Endothelial cell of umbilical vein (primary cell): ENCODE measurements at regions not wholly inside any gene's neighbourhood (a gene's known extent, or its start where the extent isn't known, plus 50 kb on each side); places are given as distances from the start of the nearest gene placed in this dataset.

Source experiments
- BruUV-seq: library from RNA; stranded (reverse); fragments of 400-500 nt; replicated peaks from 2 replicates; lab custom pipeline; 2021; lab: Mats Ljungman, UMichigan
- CTCF ChIA-PET: fragments of 300-600, 350-600 bp; sonication (Branson Sonifier 250); formaldehyde crosslinking; loops from one replicate; lab custom pipeline; 2021; ENCODE audit warnings: antibody characterized with exemption, inconsistent platforms; lab: Charles Lee
- POLR2A ChIA-PET: fragments of 300-600, 350-600 bp; sonication (Branson Sonifier 250); formaldehyde crosslinking; loops from one replicate; lab custom pipeline; 2021; ENCODE audit warnings: antibody characterized with exemption, inconsistent platforms; lab: Charles Lee
- DNase-seq: peaks from one replicate; pipeline ENCODE4 v3.0.0-alpha.2; 2011; ENCODE audit warnings: low read depth, low spot score
- FAIRE-seq: peaks from 2 replicates; lab custom pipeline; 2011; peaks lifted over from hg19 to GRCh38; lab: Jason Lieb, UNC
- H2AFZ ChIP-seq: 2 replicates; pipeline ENCODE4 v1.6.0; 2012; ENCODE audit warnings: low read depth, low read length, control low read depth, inconsistent platforms
- H3K27ac ChIP-seq: 2 replicates; pipeline ENCODE4 v1.5.1; 2011; ENCODE audit warnings: low read depth, mild to moderate bottlenecking, control low read depth, low read length, moderate library complexity; ENCODE audit not compliant: insufficient read depth
- H3K27me3 ChIP-seq, 2 experiments: 2 replicates each; pipeline versions ENCODE4 v1.6.0 to v1.6.1; 2011; ENCODE audit warnings: low read length in 2 of 2, mixed read lengths in 1 of 2; ENCODE audit not compliant: control insufficient read depth in 2 of 2, insufficient read depth in 2 of 2
- H3K36me3 ChIP-seq, 2 experiments: 2 replicates in 1 of 2; 3 replicates in 1 of 2; pipeline ENCODE4 v1.5.1; 2011; ENCODE audit warnings: low read length in 2 of 2, mild to moderate bottlenecking in 1 of 2, moderate library complexity in 1 of 2; ENCODE audit not compliant: control insufficient read depth in 2 of 2, insufficient read depth in 2 of 2; ENCODE audit errors: extremely low read depth in 1 of 2
- H3K4me1 ChIP-seq: 3 replicates; pipeline ENCODE4 v1.5.1; 2011; ENCODE audit warnings: mild to moderate bottlenecking, low read length; ENCODE audit not compliant: control insufficient read depth, insufficient read depth; ENCODE audit errors: extremely low read depth
- H3K4me2 ChIP-seq: 2 replicates; pipeline ENCODE4 v1.6.1; 2011; ENCODE audit warnings: low read length, control low read depth, mixed read lengths; ENCODE audit not compliant: insufficient read depth
- H3K4me3 ChIP-seq, 3 experiments: fragments of 200-600 bp in 1 of 3; sonication (generic), shearing (Covaris generic) in 1 of 3; replicated peaks in 1 of 3; 2 replicates each; pipeline ENCODE4 v1.5.1; 2011 to 2016; ENCODE audit warnings: control low read depth in 3 of 3, low read length in 3 of 3, mild to moderate bottlenecking in 2 of 3, inconsistent platforms in 1 of 3, low read depth in 1 of 3, moderate library complexity in 1 of 3; ENCODE audit not compliant: insufficient read depth in 1 of 3
- H3K79me2 ChIP-seq: 2 replicates; pipeline ENCODE4 v1.6.0; 2012; ENCODE audit warnings: low read length, inconsistent platforms; ENCODE audit not compliant: control insufficient read depth, insufficient read depth
- H3K9ac ChIP-seq: replicated peaks from 2 replicates; pipeline ENCODE3; 2011; ENCODE audit warnings: low read length, control low read depth; ENCODE audit not compliant: insufficient read depth; ENCODE audit errors: extremely low read depth
- H3K9me1 ChIP-seq: replicated peaks from 3 replicates; pipeline ENCODE4 v1.6.0; 2011; ENCODE audit warnings: mild to moderate bottlenecking, low read length; ENCODE audit not compliant: control insufficient read depth, insufficient read depth; ENCODE audit errors: extremely low read depth
- H3K9me3 ChIP-seq: replicated peaks from 2 replicates; pipeline ENCODE4 v1.5.1; 2012; ENCODE audit warnings: low read length, inconsistent platforms; ENCODE audit not compliant: control insufficient read depth, insufficient read depth
- H4K20me1 ChIP-seq: replicated peaks from 2 replicates; pipeline ENCODE3; 2011; ENCODE audit warnings: mild to moderate bottlenecking, low read length; ENCODE audit not compliant: control insufficient read depth, insufficient read depth; ENCODE audit errors: extremely low read depth
- EZH2 ChIP-seq: IDR thresholded peaks from 2 replicates; pipeline ENCODE4 v1.6.1; 2012; ENCODE audit warnings: borderline replicate concordance, low read depth, mild to moderate bottlenecking, moderate library complexity, low read length, inconsistent platforms; ENCODE audit not compliant: severe bottlenecking
- FOS ChIP-seq: IDR thresholded peaks from 2 replicates; pipeline ENCODE4 v1.6.1; 2011; ENCODE audit warnings: mild to moderate bottlenecking, low read length, moderate library complexity, borderline replicate concordance; ENCODE audit not compliant: insufficient read depth
- GATA2 ChIP-seq: IDR thresholded peaks from 2 replicates; pipeline ENCODE4 v1.7.0; 2011; ENCODE audit warnings: low read depth, mild to moderate bottlenecking, moderate library complexity, mixed read lengths, low read length; ENCODE audit not compliant: insufficient read length, insufficient read depth
- JUN ChIP-seq: IDR thresholded peaks from 2 replicates; pipeline ENCODE4 v1.6.1; 2011; ENCODE audit warnings: borderline replicate concordance, low read depth; ENCODE audit not compliant: insufficient read length, insufficient read depth
- MAX ChIP-seq: IDR thresholded peaks from 2 replicates; pipeline ENCODE4 v1.6.1; 2011; ENCODE audit not compliant: insufficient read depth, insufficient read length
- MYC ChIP-seq: IDR thresholded peaks from one replicate; pipeline ENCODE4 v1.6.1; 2011; ENCODE audit warnings: mild to moderate bottlenecking, low read depth, low read length
- POLR2A ChIP-seq: IDR thresholded peaks from 2 replicates; pipeline ENCODE4 v1.6.1; 2012; ENCODE audit warnings: low read depth, mild to moderate bottlenecking, control low read depth, low read length
- POLR2AphosphoS5 ChIP-seq: IDR thresholded peaks from 2 replicates; pipeline ENCODE4 v1.6.1; 2012; ENCODE audit warnings: low read depth, mild to moderate bottlenecking, control low read depth, low read length, moderate library complexity; ENCODE audit not compliant: insufficient read depth
- dilution Hi-C: fragments of 300-500 bp; cut with MboI; formaldehyde crosslinking; loops from one replicate; pipeline ENCODE4 v1.15.0; 2019; ENCODE audit warnings: low sequenced_read_pairs; ENCODE audit not compliant: extremely low pct_ligation_motif_present
- intact Hi-C: fragments of 100-400 bp; cut with micrococcal nuclease; formaldehyde crosslinking; loops from one replicate; pipeline ENCODE4 v1.10.0; 2022
- TF ChIP-seq, protein P1 (sequence below), 2 donors: IDR thresholded peaks; 1 replicate in 1 of 2; 2 replicates in 1 of 2; pipeline ENCODE4 v1.5.1; 2011; ENCODE audit warnings: low read length in 2 of 2, mild to moderate bottlenecking in 2 of 2, moderate library complexity in 2 of 2, control low read depth in 1 of 2, inconsistent platforms in 1 of 2, low read depth in 1 of 2; ENCODE audit not compliant: insufficient read depth in 1 of 2; ENCODE audit errors: extremely low read depth in 1 of 2

DNA sequence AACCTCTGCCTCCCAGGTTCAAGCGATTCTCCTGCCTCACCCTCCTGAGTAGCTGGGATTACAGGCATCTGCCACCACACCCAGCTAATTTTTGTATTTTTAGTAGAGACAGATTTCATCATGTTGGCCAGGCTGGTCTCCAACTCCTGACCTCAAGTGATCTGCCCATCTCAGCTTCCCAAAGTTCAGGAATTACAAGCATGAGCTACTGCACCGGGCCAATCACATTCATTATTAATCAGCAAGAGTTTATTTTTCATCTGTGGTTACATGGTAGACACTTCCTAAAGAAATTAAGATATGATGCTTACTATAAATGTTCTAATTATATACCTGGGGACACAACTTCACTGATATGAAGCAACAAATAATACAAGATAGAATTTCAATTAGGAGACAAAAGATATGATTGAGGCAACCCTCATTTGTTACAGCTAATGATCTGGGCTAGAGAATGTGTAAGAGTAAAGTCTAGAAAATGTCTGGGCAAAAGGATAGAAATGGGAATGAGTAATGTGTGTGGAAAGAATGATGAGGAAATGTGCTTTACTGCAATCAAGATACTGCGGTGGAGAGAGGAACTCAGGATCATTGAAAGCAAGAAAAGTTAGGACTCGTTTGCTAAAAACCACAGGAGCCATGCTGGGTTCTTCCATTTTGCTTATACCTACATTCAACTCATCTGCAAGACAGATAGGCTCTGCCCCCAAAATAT lies 366.8 kb downstream of the ZIC1 start:
- no peaks in the 10 kb centered on the region for H3K27me3 ChIP-seq
- no TSS peak for BruUV-seq
- no peaks in the 10 kb centered on the region for H3K79me2 ChIP-seq
- CTCF ChIA-PET: no interaction called here
- FAIRE-seq: no peak
- no peak overlapping the region for H2AFZ ChIP-seq
- TF ChIP-seq POLR2AphosphoS5: no peak
- TF ChIP-seq, protein P1, sequence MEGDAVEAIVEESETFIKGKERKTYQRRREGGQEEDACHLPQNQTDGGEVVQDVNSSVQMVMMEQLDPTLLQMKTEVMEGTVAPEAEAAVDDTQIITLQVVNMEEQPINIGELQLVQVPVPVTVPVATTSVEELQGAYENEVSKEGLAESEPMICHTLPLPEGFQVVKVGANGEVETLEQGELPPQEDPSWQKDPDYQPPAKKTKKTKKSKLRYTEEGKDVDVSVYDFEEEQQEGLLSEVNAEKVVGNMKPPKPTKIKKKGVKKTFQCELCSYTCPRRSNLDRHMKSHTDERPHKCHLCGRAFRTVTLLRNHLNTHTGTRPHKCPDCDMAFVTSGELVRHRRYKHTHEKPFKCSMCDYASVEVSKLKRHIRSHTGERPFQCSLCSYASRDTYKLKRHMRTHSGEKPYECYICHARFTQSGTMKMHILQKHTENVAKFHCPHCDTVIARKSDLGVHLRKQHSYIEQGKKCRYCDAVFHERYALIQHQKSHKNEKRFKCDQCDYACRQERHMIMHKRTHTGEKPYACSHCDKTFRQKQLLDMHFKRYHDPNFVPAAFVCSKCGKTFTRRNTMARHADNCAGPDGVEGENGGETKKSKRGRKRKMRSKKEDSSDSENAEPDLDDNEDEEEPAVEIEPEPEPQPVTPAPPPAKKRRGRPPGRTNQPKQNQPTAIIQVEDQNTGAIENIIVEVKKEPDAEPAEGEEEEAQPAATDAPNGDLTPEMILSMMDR (IDR thresholded peaks at IDR 0.05; ENCODE audit: extremely low read depth in 1 of 2, insufficient read depth in 1 of 2, low read depth in 1 of 2, low read length in 2 of 2): no peak
- TF ChIP-seq MAX: no peak
- no peak for TF ChIP-seq GATA2
- no peak for TF ChIP-seq MYC
- TF ChIP-seq FOS: no peak
- TF ChIP-seq JUN: no peak
- TF ChIP-seq POLR2A: no peak
- no peak for TF ChIP-seq EZH2
- dilution Hi-C loops: no loop called here
- H3K4me3 ChIP-seq: no peak overlapping the region
- H3K36me3 ChIP-seq: no peaks in the 10 kb centered on the region
- no peak for DNase-seq
- intact Hi-C loops: loop anchor here (2.0 kb wide), 1 partner anchor 17 kb away; no protein-coding TSS in a partner anchor
- no peaks in the 10 kb centered on the region for H3K9me3 ChIP-seq
- no peak overlapping the region for H3K9ac ChIP-seq
- no peaks in the 10 kb centered on the region for H3K4me1 ChIP-seq
- POLR2A ChIA-PET: no interaction called here
- H4K20me1 ChIP-seq: no peaks in the 10 kb centered on the region
- no peak overlapping the region for H3K27ac ChIP-seq
- H3K9me1 ChIP-seq: no peaks in the 10 kb centered on the region
- H3K4me2 ChIP-seq: no peak overlapping the region
